ENCODE measurements at regions not wholly inside any gene's neighbourhood (a gene's known extent, or its start where the extent isn't known, plus 50 kb on each side); places are given as distances from the start of the nearest gene placed in this dataset.

DNA sequence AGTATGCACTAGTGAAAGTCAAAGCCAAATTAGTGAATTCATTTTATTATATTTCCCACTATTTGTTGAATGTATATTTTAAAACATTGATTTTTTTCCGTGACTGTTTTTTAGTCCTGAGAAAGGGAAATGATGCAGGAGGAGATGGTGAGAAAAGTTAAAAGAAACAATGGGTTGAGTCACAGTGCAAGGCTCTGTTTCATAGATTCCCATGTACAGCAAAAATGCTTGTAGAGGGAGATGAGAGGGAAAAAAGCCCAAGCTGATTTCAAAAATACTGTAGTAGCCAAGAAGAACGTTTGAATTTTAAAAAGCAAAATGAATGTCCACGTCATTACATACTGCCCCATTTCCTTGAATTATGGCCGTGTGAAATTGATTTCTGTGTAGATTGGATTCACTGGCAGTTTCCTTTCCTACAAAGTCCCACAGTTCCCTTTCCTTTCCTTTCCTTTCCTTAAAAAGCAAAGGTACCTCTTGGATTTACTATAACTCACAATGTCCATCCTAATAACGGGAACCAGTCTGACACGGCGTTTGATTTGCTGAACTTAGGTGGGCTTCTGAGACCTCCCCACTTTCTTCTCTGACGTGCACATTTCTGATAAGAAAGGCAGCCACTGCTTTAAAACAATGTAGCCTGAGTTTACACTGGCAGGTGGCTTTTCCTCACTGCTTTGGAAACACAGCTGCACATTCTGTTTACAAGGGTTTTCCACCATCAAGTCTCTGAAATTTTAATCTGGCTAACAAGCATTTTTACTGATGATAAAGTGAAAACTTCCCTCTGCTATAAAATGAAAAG lies 63.7 kb downstream of the SPCS3 start:
- no peak overlapping the region for H4K8ac ChIP-seq (ENCODE audit: low read length)
- no peak overlapping the region for H2BK15ac ChIP-seq (ENCODE audit: low read depth, poor library complexity, severe bottlenecking)
- H2AFZ ChIP-seq (ENCODE audit: low read depth, low read length), result peak overlapping the region; percentile 14
- H4K91ac ChIP-seq (ENCODE audit: low read length), result no peak overlapping the region
- no peaks in the 10 kb centered on the region for H3K36me3 ChIP-seq (ENCODE audit: control insufficient read depth in 1 of 2, insufficient read depth in 2 of 2, low read depth in 1 of 2, low read length in 2 of 2)
- H3K9ac ChIP-seq (ENCODE audit: low read length), result peak overlapping the region; percentile 24
- no peak overlapping the region for H3K18ac ChIP-seq (ENCODE audit: low read depth in 1 of 2, low read length in 2 of 2)
- no peaks in the 10 kb centered on the region for H3K27me3 ChIP-seq (ENCODE audit: control insufficient read depth in 1 of 2, insufficient read depth in 1 of 2, low read length in 2 of 2)
- H3K4me3 ChIP-seq (ENCODE audit: insufficient read depth in 1 of 2, low read depth in 1 of 2, low read length in 2 of 2), result no peak overlapping the region
- H2BK5ac ChIP-seq (ENCODE audit: low read depth, low read length, poor library complexity, severe bottlenecking), result no peak overlapping the region
- H3K9me3 ChIP-seq (ENCODE audit: control insufficient read depth, low read length), result no peaks in the 10 kb centered on the region
- H3K14ac ChIP-seq (ENCODE audit: low read length in 2 of 2), result no peak overlapping the region
- no peaks in the 10 kb centered on the region for H3K4me1 ChIP-seq (ENCODE audit: control insufficient read depth, insufficient read depth, low read depth, low read length)
- H2BK12ac ChIP-seq (ENCODE audit: low read length in 2 of 2), result no peak overlapping the region
- no peak overlapping the region for H3K4ac ChIP-seq (ENCODE audit: low read depth in 1 of 2, low read length in 2 of 2)
- WGBS, result 91% methylated on average over 7 of the region's 8 CpGs
- no peaks in the 10 kb centered on the region for H3K79me1 ChIP-seq (replicated peaks; ENCODE audit: low read length, poor library complexity, severe bottlenecking)
- H3K23ac ChIP-seq (ENCODE audit: low read length in 2 of 2), result no peak overlapping the region
- no peak overlapping the region for H3K4me2 ChIP-seq (ENCODE audit: low read length, poor library complexity, severe bottlenecking)
- no peak overlapping the region for H2AK5ac ChIP-seq (ENCODE audit: low read length, severe bottlenecking)
- no peak overlapping the region for H2BK120ac ChIP-seq (ENCODE audit: low read depth, low read length)
- DNase-seq, result no peak
- no peak overlapping the region for H3K27ac ChIP-seq (ENCODE audit: low read length, poor library complexity, severe bottlenecking)

DNA sequence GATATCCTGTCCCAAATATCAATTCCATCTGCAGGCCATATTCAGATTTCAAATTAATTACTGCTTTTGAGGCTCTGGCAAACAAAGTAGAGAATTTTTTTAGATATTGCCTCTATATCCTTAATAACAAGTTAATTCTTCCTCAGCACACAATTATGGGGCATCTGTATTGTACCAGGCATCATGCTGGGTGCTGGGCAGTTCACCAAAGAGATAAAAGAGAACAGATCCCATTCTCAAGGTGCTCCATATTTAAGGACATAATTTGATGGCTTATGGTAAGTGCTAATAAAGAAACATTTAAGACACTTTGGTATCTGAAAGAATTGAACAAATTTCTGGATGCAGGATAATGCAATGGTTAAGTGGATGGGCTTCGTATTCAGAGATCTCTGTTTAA lies 65.8 kb downstream of the SPCS3 start:
- H3K14ac ChIP-seq (ENCODE audit: low read length in 2 of 2), result no peak overlapping the region
- WGBS, result no CpG with 5 or more reads among the region's 1 CpG

DNA sequence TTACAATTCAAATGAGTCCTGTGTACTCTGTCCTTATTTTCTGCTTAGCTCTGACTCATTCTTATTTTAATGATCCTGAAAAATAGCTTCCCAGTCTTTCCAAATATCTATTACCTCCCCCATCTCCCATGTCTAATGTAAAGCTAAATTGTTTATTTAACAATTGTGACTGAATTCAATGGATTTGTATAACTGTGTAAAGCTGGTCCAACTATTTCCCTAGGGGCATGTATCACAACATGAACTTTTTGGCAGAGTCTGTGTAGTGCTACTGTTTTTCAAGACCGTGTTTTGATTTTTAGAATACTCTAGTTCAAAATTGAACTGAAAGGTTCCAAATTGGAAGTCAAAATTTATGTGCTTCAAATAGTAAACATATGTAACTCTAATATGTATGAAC lies 67.8 kb downstream of the SPCS3 start:
- Histone ChIP-seq H3K79me1 (replicated peaks; ENCODE audit: low read length, poor library complexity, severe bottlenecking) (no peaks in the 10 kb centered on the region), H4K91ac (ENCODE audit: low read length) (no peak overlapping the region), H3K27ac (ENCODE audit: low read length, poor library complexity, severe bottlenecking) (no peak overlapping the region), H3K9me3 (ENCODE audit: control insufficient read depth, low read length) (no peaks in the 10 kb centered on the region), H3K36me3 (ENCODE audit: control insufficient read depth in 1 of 2, insufficient read depth in 2 of 2, low read depth in 1 of 2, low read length in 2 of 2) (no peaks in the 10 kb centered on the region), H3K14ac (ENCODE audit: low read length in 2 of 2) (no peak overlapping the region), H2BK12ac (ENCODE audit: low read length in 2 of 2) (no peak overlapping the region), H3K23ac (ENCODE audit: low read length in 2 of 2) (no peak overlapping the region), H2AK5ac (ENCODE audit: low read length, severe bottlenecking) (no peak overlapping the region), H3K4me3 (ENCODE audit: insufficient read depth in 1 of 2, low read depth in 1 of 2, low read length in 2 of 2) (no peak overlapping the region), H4K8ac (ENCODE audit: low read length) (no peak overlapping the region), H2BK5ac (ENCODE audit: low read depth, low read length, poor library complexity, severe bottlenecking) (no peak overlapping the region), H3K18ac (ENCODE audit: low read depth in 1 of 2, low read length in 2 of 2) (no peak overlapping the region), H2BK120ac (ENCODE audit: low read depth, low read length) (no peak overlapping the region), H3K4ac (ENCODE audit: low read depth in 1 of 2, low read length in 2 of 2) (no peak overlapping the region), H3K9ac (ENCODE audit: low read length) (no peak overlapping the region), H3K4me2 (ENCODE audit: low read length, poor library complexity, severe bottlenecking) (no peak overlapping the region), H2BK15ac (ENCODE audit: low read depth, poor library complexity, severe bottlenecking) (no peak overlapping the region), H3K4me1 (ENCODE audit: control insufficient read depth, insufficient read depth, low read depth, low read length) (no peaks in the 10 kb centered on the region), H3K27me3 (ENCODE audit: control insufficient read depth in 1 of 2, insufficient read depth in 1 of 2, low read length in 2 of 2) (no peaks in the 10 kb centered on the region), H2AFZ (ENCODE audit: low read depth, low read length) (no peak overlapping the region)
- no CpG with 5 or more reads among the region's 1 CpG for WGBS
- no peak for DNase-seq

More for the DNA sequence above, 65.8 kb downstream of the SPCS3 start:
- Histone ChIP-seq H3K79me1 (replicated peaks; ENCODE audit: low read length, poor library complexity, severe bottlenecking) (no peaks in the 10 kb centered on the region), H3K4me1 (ENCODE audit: control insufficient read depth, insufficient read depth, low read depth, low read length) (no peaks in the 10 kb centered on the region), H2AFZ (ENCODE audit: low read depth, low read length) (no peak overlapping the region), H3K9me3 (ENCODE audit: control insufficient read depth, low read length) (no peaks in the 10 kb centered on the region), H2AK5ac (ENCODE audit: low read length, severe bottlenecking) (no peak overlapping the region), H2BK12ac (ENCODE audit: low read length in 2 of 2) (no peak overlapping the region), H3K4me3 (ENCODE audit: insufficient read depth in 1 of 2, low read depth in 1 of 2, low read length in 2 of 2) (no peak overlapping the region), H3K18ac (ENCODE audit: low read depth in 1 of 2, low read length in 2 of 2) (no peak overlapping the region), H2BK5ac (ENCODE audit: low read depth, low read length, poor library complexity, severe bottlenecking) (no peak overlapping the region), H2BK15ac (ENCODE audit: low read depth, poor library complexity, severe bottlenecking) (no peak overlapping the region), H3K27me3 (ENCODE audit: control insufficient read depth in 1 of 2, insufficient read depth in 1 of 2, low read length in 2 of 2) (no peaks in the 10 kb centered on the region), H2BK120ac (ENCODE audit: low read depth, low read length) (no peak overlapping the region), H3K27ac (ENCODE audit: low read length, poor library complexity, severe bottlenecking) (no peak overlapping the region), H4K8ac (ENCODE audit: low read length) (no peak overlapping the region), H4K91ac (ENCODE audit: low read length) (no peak overlapping the region), H3K4me2 (ENCODE audit: low read length, poor library complexity, severe bottlenecking) (no peak overlapping the region), H3K9ac (ENCODE audit: low read length) (no peak overlapping the region), H3K4ac (ENCODE audit: low read depth in 1 of 2, low read length in 2 of 2) (no peak overlapping the region), H3K36me3 (ENCODE audit: control insufficient read depth in 1 of 2, insufficient read depth in 2 of 2, low read depth in 1 of 2, low read length in 2 of 2) (no peaks in the 10 kb centered on the region), H3K23ac (ENCODE audit: low read length in 2 of 2) (no peak overlapping the region)
- DNase-seq, result no peak

DNA sequence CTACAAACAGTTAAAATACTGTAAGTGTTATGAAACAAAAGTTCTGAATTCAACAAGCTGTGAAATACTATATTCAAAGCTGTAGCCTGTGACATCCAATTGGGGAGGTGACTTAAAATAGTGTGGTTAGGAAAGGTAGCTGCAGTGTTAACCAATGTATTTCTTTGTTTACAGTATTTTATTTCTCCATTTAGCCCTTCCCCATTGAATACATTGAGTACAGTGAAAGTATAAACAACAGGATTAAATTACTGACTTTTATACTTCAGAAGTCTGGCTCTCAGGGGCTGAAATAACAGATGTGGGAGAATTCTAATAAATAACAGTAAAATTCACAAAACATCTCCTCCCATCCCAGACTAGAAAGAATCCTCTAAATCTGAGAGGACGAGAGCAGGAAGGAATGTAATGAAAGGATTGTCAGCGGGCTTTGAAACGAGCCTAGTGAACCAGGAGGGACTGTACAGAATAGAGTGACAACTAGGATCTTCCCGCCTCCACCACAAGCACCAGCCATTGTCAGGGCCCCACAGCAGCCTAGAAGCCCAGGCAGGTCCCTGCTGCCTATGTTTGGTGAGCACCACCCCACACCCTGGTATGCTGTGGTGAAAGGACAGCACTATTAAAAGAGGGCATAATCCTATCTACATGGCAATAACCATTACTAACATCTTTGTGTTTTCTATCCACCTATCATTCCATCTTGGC lies 73.7 kb downstream of the SPCS3 start:
- 71% methylated on average over 4 of the region's 4 CpGs for WGBS
- DNase-seq, result no peak
- H3K9ac ChIP-seq (ENCODE audit: low read length), result no peak overlapping the region

More for the DNA sequence above, 73.7 kb downstream of the SPCS3 start:
- Histone ChIP-seq H3K9me3 (ENCODE audit: control insufficient read depth, low read length) (no peaks in the 10 kb centered on the region), H4K8ac (ENCODE audit: low read length) (no peak overlapping the region), H3K4me1 (ENCODE audit: control insufficient read depth, insufficient read depth, low read depth, low read length) (no peaks in the 10 kb centered on the region), H3K79me1 (replicated peaks; ENCODE audit: low read length, poor library complexity, severe bottlenecking) (no peaks in the 10 kb centered on the region), H3K4me3 (ENCODE audit: insufficient read depth in 1 of 2, low read depth in 1 of 2, low read length in 2 of 2) (no peak overlapping the region), H2BK15ac (ENCODE audit: low read depth, poor library complexity, severe bottlenecking) (no peak overlapping the region), H2BK120ac (ENCODE audit: low read depth, low read length) (no peak overlapping the region), H3K23ac (ENCODE audit: low read length in 2 of 2) (no peak overlapping the region), H3K4me2 (ENCODE audit: low read length, poor library complexity, severe bottlenecking) (no peak overlapping the region), H2BK12ac (ENCODE audit: low read length in 2 of 2) (no peak overlapping the region), H2AFZ (ENCODE audit: low read depth, low read length) (no peak overlapping the region), H3K27me3 (ENCODE audit: control insufficient read depth in 1 of 2, insufficient read depth in 1 of 2, low read length in 2 of 2) (no peaks in the 10 kb centered on the region), H3K4ac (ENCODE audit: low read depth in 1 of 2, low read length in 2 of 2) (no peak overlapping the region), H3K18ac (ENCODE audit: low read depth in 1 of 2, low read length in 2 of 2) (peak overlapping the region in 1 of 2 experiments; percentile 84), H4K91ac (ENCODE audit: low read length) (no peak overlapping the region), H3K36me3 (ENCODE audit: control insufficient read depth in 1 of 2, insufficient read depth in 2 of 2, low read depth in 1 of 2, low read length in 2 of 2) (no peaks in the 10 kb centered on the region), H2BK5ac (ENCODE audit: low read depth, low read length, poor library complexity, severe bottlenecking) (no peak overlapping the region), H3K14ac (ENCODE audit: low read length in 2 of 2) (no peak overlapping the region), H2AK5ac (ENCODE audit: low read length, severe bottlenecking) (no peak overlapping the region), H3K27ac (ENCODE audit: low read length, poor library complexity, severe bottlenecking) (no peak overlapping the region)

All from mesenchymal stem cell (in vitro differentiated cells and primary cell).